GM12874 (cell line): ENCODE measurements at regions not wholly inside any gene's neighbourhood (a gene's known extent, or its start where the extent isn't known, plus 50 kb on each side); places are given as distances from the start of the nearest gene placed in this dataset.
A peak's percentile ranks its signal among the peaks of the same experiment; 100 is the strongest.

Experiments
- CTCF ChIP-seq: IDR thresholded peaks from 2 replicates; pipeline ENCODE4 v1.5.1; 2011; ENCODE audit warnings: low read depth, mild to moderate bottlenecking, control low read depth, low read length, moderate library complexity; ENCODE audit not compliant: insufficient read depth

GRCh38 chr9:28942941-28943340, 1369.7 kb upstream of the C9orf72 start:
- TF ChIP-seq CTCF = no peak

- no peak for TF ChIP-seq CTCF
Measured at GRCh38 chr9:28946648-28947047, 1373.4 kb upstream of the C9orf72 start.

GRCh38 chr9:28951945-28952344, 1378.7 kb upstream of the C9orf72 start:
- TF ChIP-seq CTCF = peak; percentile 34; the same call in 1 of the 2 replicates

- TF ChIP-seq CTCF = no peak
Measured at GRCh38 chr9:28956116-28956880, 1383.0 kb upstream of the C9orf72 start.

GRCh38 chr9:28960602-28961001, 1387.3 kb upstream of the C9orf72 start:
- TF ChIP-seq CTCF = no peak

- TF ChIP-seq CTCF = no peak
Measured at GRCh38 chr9:28961623-28962022, 1388.3 kb upstream of the C9orf72 start.

- no peak for TF ChIP-seq CTCF
Measured at GRCh38 chr9:28967226-28967625, 1393.9 kb upstream of the C9orf72 start.
